Parathyroid adenoma (tissue), 2 donors: ENCODE measurements at regions not wholly inside any gene's neighbourhood (a gene's known extent, or its start where the extent isn't known, plus 50 kb on each side); places are given as distances from the start of the nearest gene placed in this dataset.

ENCODE experiments used
- H2AFZ ChIP-seq: fragments of 300-600 bp; sonication (generic); one replicate; pipeline ENCODE4 v1.7.0; 2017; ENCODE audit warnings: antibody characterized with exemption, mild to moderate bottlenecking
- H3K27ac ChIP-seq: fragments of 300-600 bp; sonication (generic); one replicate; pipeline ENCODE4 v1.7.0; 2017
- H3K27me3 ChIP-seq: fragments of 300-600 bp; sonication (generic); one replicate; pipeline ENCODE4 v1.7.0; 2017; ENCODE audit warnings: low read length; ENCODE audit not compliant: control insufficient read depth, insufficient read depth
- H3K36me3 ChIP-seq: fragments of 300-600 bp; sonication (generic); one replicate; pipeline ENCODE4 v1.7.0; 2017; ENCODE audit warnings: low read length; ENCODE audit not compliant: control insufficient read depth, insufficient read depth
- H3K4me1 ChIP-seq: fragments of 300-600 bp; sonication (generic); one replicate; pipeline ENCODE4 v1.7.0; 2017; ENCODE audit warnings: control low read depth
- H3K4me2 ChIP-seq: fragments of 300-600 bp; sonication (generic); one replicate; pipeline ENCODE4 v1.7.0; 2017; ENCODE audit warnings: low read length
- H3K4me3 ChIP-seq: fragments of 300-600 bp; sonication (generic); one replicate; pipeline ENCODE4 v1.7.0; 2017; ENCODE audit warnings: low read depth, low read length
- H3K79me2 ChIP-seq: fragments of 300-600 bp; sonication (generic); one replicate; pipeline ENCODE4 v1.7.0; 2017; ENCODE audit warnings: control low read depth
- H3K9ac ChIP-seq: fragments of 300-600 bp; sonication (generic); one replicate; pipeline ENCODE4 v1.7.0; 2017; ENCODE audit warnings: mild to moderate bottlenecking
- H3K9me3 ChIP-seq: fragments of 300-600 bp; sonication (generic); one replicate; pipeline ENCODE4 v1.7.0; 2017; ENCODE audit warnings: low read length; ENCODE audit not compliant: control insufficient read depth
- CTCF ChIP-seq: fragments of 300-600 bp; sonication (generic); IDR thresholded peaks from one replicate; pipeline ENCODE4 v1.7.0; 2017; ENCODE audit warnings: antibody characterized with exemption, mild to moderate bottlenecking
- donor health status: primary hyperparathyroidism.

GRCh38 chr10:63862860-63863259 is 341.7 kb downstream of the REEP3 start:
- no peak for TF ChIP-seq CTCF
- Histone ChIP-seq H3K79me2 (no peaks in the 10 kb centered on the region), H3K9me3 (no peaks in the 10 kb centered on the region)

GRCh38 chr10:63865210-63865609 is 344.0 kb downstream of the REEP3 start:
- no peak overlapping the region for H3K27ac ChIP-seq
- no peak overlapping the region for H3K4me3 ChIP-seq
- H3K27me3 ChIP-seq, result no peaks in the 10 kb centered on the region
- peaks cover 6% of the 10 kb centered on the region for H3K4me1 ChIP-seq
- H3K9ac ChIP-seq, result no peak overlapping the region
- no peaks in the 10 kb centered on the region for H3K9me3 ChIP-seq
- H3K4me2 ChIP-seq, result no peak overlapping the region
- no peaks in the 10 kb centered on the region for H3K36me3 ChIP-seq
- no peak for TF ChIP-seq CTCF
- H3K79me2 ChIP-seq, result no peaks in the 10 kb centered on the region
- no peak overlapping the region for H2AFZ ChIP-seq

More at GRCh38 chr10:63862860-63863259, 341.7 kb downstream of the REEP3 start:
- Histone ChIP-seq H3K4me3 (no peak overlapping the region), H3K36me3 (no peaks in the 10 kb centered on the region), H3K4me1 (peaks cover 6% of the 10 kb centered on the region), H3K27me3 (no peaks in the 10 kb centered on the region), H3K9ac (no peak overlapping the region), H3K4me2 (no peak overlapping the region), H2AFZ (no peak overlapping the region), H3K27ac (no peak overlapping the region)

GRCh38 chr10:63866075-63866746 is 345.0 kb downstream of the REEP3 start:
- Histone ChIP-seq H3K27ac (no peak overlapping the region), H3K27me3 (no peaks in the 10 kb centered on the region), H3K4me1 (peaks cover 6% of the 10 kb centered on the region), H3K36me3 (no peaks in the 10 kb centered on the region), H3K9me3 (no peaks in the 10 kb centered on the region), H3K4me2 (peak overlapping the region; percentile 50), H2AFZ (peak overlapping the region; percentile 55), H3K9ac (no peak overlapping the region), H3K4me3 (no peak overlapping the region), H3K79me2 (no peaks in the 10 kb centered on the region)
- peak; percentile 70 for TF ChIP-seq CTCF

- no peak for TF ChIP-seq CTCF
Observed at GRCh38 chr10:63866747-63867140, 345.5 kb downstream of the REEP3 start.

GRCh38 chr10:63878428-63878827 is 357.2 kb downstream of the REEP3 start:
- no peaks in the 10 kb centered on the region for H3K27me3 ChIP-seq
- H3K4me2 ChIP-seq, result no peak overlapping the region
- no peak overlapping the region for H3K9ac ChIP-seq
- H3K27ac ChIP-seq, result no peak overlapping the region
- no peaks in the 10 kb centered on the region for H3K9me3 ChIP-seq
- H3K4me1 ChIP-seq, result no peaks in the 10 kb centered on the region
- no peak overlapping the region for H2AFZ ChIP-seq
- no peak overlapping the region for H3K4me3 ChIP-seq
- no peak for TF ChIP-seq CTCF
- no peaks in the 10 kb centered on the region for H3K36me3 ChIP-seq
- no peaks in the 10 kb centered on the region for H3K79me2 ChIP-seq

More at GRCh38 chr10:63866747-63867140, 345.5 kb downstream of the REEP3 start:
- no peak overlapping the region for H3K9ac ChIP-seq
- no peaks in the 10 kb centered on the region for H3K36me3 ChIP-seq
- H3K27ac ChIP-seq, result no peak overlapping the region
- H3K79me2 ChIP-seq, result no peaks in the 10 kb centered on the region
- peak overlapping the region; percentile 55 for H2AFZ ChIP-seq
- H3K27me3 ChIP-seq, result no peaks in the 10 kb centered on the region
- H3K4me2 ChIP-seq, result peak overlapping the region; percentile 50
- peaks cover 6% of the 10 kb centered on the region for H3K4me1 ChIP-seq
- no peaks in the 10 kb centered on the region for H3K9me3 ChIP-seq
- H3K4me3 ChIP-seq, result no peak overlapping the region
